ENCODE measurements at regions not wholly inside any gene's neighbourhood (a gene's known extent, or its start where the extent isn't known, plus 50 kb on each side); places are given as distances from the start of the nearest gene placed in this dataset.
A peak's percentile ranks its signal among the peaks of the same experiment; 100 is the strongest.

DNA sequence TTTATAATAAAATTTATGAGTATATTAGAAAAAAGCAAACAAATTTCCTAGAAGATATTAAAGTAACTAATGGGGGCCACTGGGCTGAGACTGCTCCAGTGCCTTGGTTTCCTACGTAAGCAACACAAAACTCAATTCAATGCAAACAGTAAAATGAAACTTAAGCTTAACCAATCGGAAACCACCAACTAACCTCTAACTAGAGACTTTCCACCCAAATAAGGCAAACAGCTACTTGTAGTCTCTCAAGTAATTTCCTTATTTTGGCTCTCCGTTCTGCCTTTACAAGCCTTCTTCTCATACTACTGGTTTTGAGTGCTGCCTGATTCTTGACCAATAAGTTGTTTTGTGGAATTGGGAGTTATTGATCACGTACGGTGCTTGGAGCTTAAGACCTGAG, 167.3 kb upstream of the VEGFC start:
- H3K4me3 Mint-ChIP-seq = no peak overlapping the region
- H3K27ac ChIP-seq (ENCODE audit: low read depth, low read length) = no peak overlapping the region
- CTCF ChIA-PET (ENCODE audit: partially characterized antibody) = no interaction called here

GRCh38 chr4:176963121-176963520, 170.4 kb upstream of the VEGFC start:
- peaks cover 0 to 2% of the 10 kb centered on the region in 2 donors for H3K27me3 Mint-ChIP-seq
- H3K4me1 Mint-ChIP-seq = no peaks in the 10 kb centered on the region
- H3K36me3 Mint-ChIP-seq = no peaks in the 10 kb centered on the region
- Histone ChIP-seq H3K4me3 (ENCODE audit: low read length in 2 of 2) (no peak overlapping the region), H3K27me3 (ENCODE audit: insufficient read depth, low read length) (no peaks in the 10 kb centered on the region), H3K36me3 (ENCODE audit: insufficient read depth, low read length) (no peaks in the 10 kb centered on the region), H3K27ac (ENCODE audit: low read depth, low read length) (no peak overlapping the region), H3K4me1 (ENCODE audit: insufficient read depth, low read length) (no peaks in the 10 kb centered on the region), H3K9me3 (ENCODE audit: control insufficient read depth in 1 of 2, low read length in 2 of 2) (no peaks in the 10 kb centered on the region)
- no peak for DNase-seq
- H3K9me3 Mint-ChIP-seq = peaks cover 0 to 6% (median 0%) of the 10 kb centered on the region in 8 donors
- CTCF ChIA-PET (ENCODE audit: partially characterized antibody) = interaction anchor here (1.5 kb wide), 1 partner anchor 84 kb away, joined by 3 read pairs; no protein-coding TSS in a partner anchor
- H3K4me3 Mint-ChIP-seq = no peak overlapping the region
- intact Hi-C loops (cut with micrococcal nuclease) = no loop called here
- POLR2A ChIA-PET (ENCODE audit: partially characterized antibody) = no interaction called here
- no peak overlapping the region for H3K27ac Mint-ChIP-seq

More for the DNA sequence above, 167.3 kb upstream of the VEGFC start:
- POLR2A ChIA-PET (ENCODE audit: partially characterized antibody) = no interaction called here
- H3K27ac Mint-ChIP-seq = no peak overlapping the region
- Histone ChIP-seq H3K9me3 (ENCODE audit: control insufficient read depth in 1 of 2, low read length in 2 of 2) (no peaks in the 10 kb centered on the region), H3K27me3 (ENCODE audit: insufficient read depth, low read length) (no peaks in the 10 kb centered on the region), H3K4me3 (ENCODE audit: low read length in 2 of 2) (no peak overlapping the region), H3K36me3 (ENCODE audit: insufficient read depth, low read length) (no peaks in the 10 kb centered on the region), H3K4me1 (ENCODE audit: insufficient read depth, low read length) (no peaks in the 10 kb centered on the region)
- no peak for DNase-seq
- H3K4me1 Mint-ChIP-seq = no peaks in the 10 kb centered on the region
- peaks cover 0 to 12% (median 7%) of the 10 kb centered on the region in 8 donors for H3K9me3 Mint-ChIP-seq
- H3K36me3 Mint-ChIP-seq = no peaks in the 10 kb centered on the region
- intact Hi-C loops (cut with micrococcal nuclease) = no loop called here
- H3K27me3 Mint-ChIP-seq = no peaks in the 10 kb centered on the region

- Mint-ChIP-seq H3K9me3 (peaks cover 0 to 6% (median 0%) of the 10 kb centered on the region in 8 donors), H3K4me3 (no peak overlapping the region), H3K27ac (no peak overlapping the region), H3K36me3 (no peaks in the 10 kb centered on the region), H3K4me1 (no peaks in the 10 kb centered on the region), H3K27me3 (peaks cover 0 to 2% of the 10 kb centered on the region in 2 donors)
- Histone ChIP-seq H3K27me3 (ENCODE audit: insufficient read depth, low read length) (no peaks in the 10 kb centered on the region), H3K36me3 (ENCODE audit: insufficient read depth, low read length) (no peaks in the 10 kb centered on the region), H3K9me3 (ENCODE audit: control insufficient read depth in 1 of 2, low read length in 2 of 2) (no peaks in the 10 kb centered on the region), H3K4me1 (ENCODE audit: insufficient read depth, low read length) (no peaks in the 10 kb centered on the region), H3K27ac (ENCODE audit: low read depth, low read length) (no peak overlapping the region), H3K4me3 (ENCODE audit: low read length in 2 of 2) (no peak overlapping the region)
- intact Hi-C loops (cut with micrococcal nuclease) = no loop called here
- DNase-seq = no peak
- CTCF ChIA-PET (ENCODE audit: partially characterized antibody) = interaction anchor here (1.5 kb wide), 1 partner anchor 83 kb away, joined by 3 read pairs; no protein-coding TSS in a partner anchor
- POLR2A ChIA-PET (ENCODE audit: partially characterized antibody) = no interaction called here
These were observed 171.5 kb upstream of the VEGFC start for GRCh38 chr4:176964116-176964691.

GRCh38 chr4:176967586-176967985, 174.9 kb upstream of the VEGFC start:
- Mint-ChIP-seq H3K27me3 (peaks cover 0 to 2% of the 10 kb centered on the region in 2 donors), H3K4me3 (no peak overlapping the region), H3K4me1 (no peaks in the 10 kb centered on the region), H3K36me3 (no peaks in the 10 kb centered on the region), H3K27ac (no peak overlapping the region), H3K9me3 (peaks cover 0 to 6% (median 0%) of the 10 kb centered on the region in 8 donors)
- Histone ChIP-seq H3K36me3 (ENCODE audit: insufficient read depth, low read length) (no peaks in the 10 kb centered on the region), H3K9me3 (ENCODE audit: control insufficient read depth in 1 of 2, low read length in 2 of 2) (no peaks in the 10 kb centered on the region), H3K4me1 (ENCODE audit: insufficient read depth, low read length) (no peaks in the 10 kb centered on the region), H3K27me3 (ENCODE audit: insufficient read depth, low read length) (no peaks in the 10 kb centered on the region), H3K4me3 (ENCODE audit: low read length in 2 of 2) (no peak overlapping the region), H3K27ac (ENCODE audit: low read depth, low read length) (no peak overlapping the region)
- DNase-seq = no peak
- CTCF ChIA-PET (ENCODE audit: partially characterized antibody) = interaction anchor here (1.5 kb wide), 1 partner anchor 13 kb away, joined by 4 read pairs; no protein-coding TSS in a partner anchor
- POLR2A ChIA-PET (ENCODE audit: partially characterized antibody) = no interaction called here
- intact Hi-C loops (cut with micrococcal nuclease) = no loop called here

DNA sequence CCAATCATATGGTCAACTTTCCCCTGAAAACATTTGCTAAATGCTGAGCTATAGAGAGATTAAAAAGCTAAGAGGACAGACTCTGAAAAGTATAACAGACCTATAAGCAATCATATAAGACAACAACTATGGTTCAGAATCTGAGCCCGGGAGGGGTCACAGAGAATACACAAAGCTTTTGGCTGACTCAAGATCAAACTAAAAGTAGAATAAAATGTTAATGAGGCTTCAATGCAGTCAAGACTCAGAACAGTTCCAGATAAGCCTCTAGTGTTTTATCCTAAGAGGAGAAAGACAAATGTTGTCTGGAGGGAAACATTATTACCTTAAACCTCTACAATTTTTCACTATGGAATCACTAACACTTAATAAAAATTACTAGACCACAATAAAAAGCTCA, 175.4 kb upstream of the VEGFC start:
- no peak overlapping the region for H3K4me3 Mint-ChIP-seq
- ChIA-PET CTCF (ENCODE audit: partially characterized antibody) (interaction anchor here (1.5 kb wide), 1 partner anchor 12 kb away, joined by 4 read pairs; no protein-coding TSS in a partner anchor), POLR2A (ENCODE audit: partially characterized antibody) (no interaction called here)
- no peaks in the 10 kb centered on the region for H3K36me3 Mint-ChIP-seq
- H3K36me3 ChIP-seq (ENCODE audit: insufficient read depth, low read length) = no peaks in the 10 kb centered on the region
- intact Hi-C loops (cut with micrococcal nuclease) = no loop called here
- no peaks in the 10 kb centered on the region for H3K27me3 ChIP-seq (ENCODE audit: insufficient read depth, low read length)
- H3K9me3 ChIP-seq (ENCODE audit: control insufficient read depth in 1 of 2, low read length in 2 of 2) = no peaks in the 10 kb centered on the region
- no peak overlapping the region for H3K4me3 ChIP-seq (ENCODE audit: low read length in 2 of 2)
- no peak overlapping the region for H3K27ac Mint-ChIP-seq
- no peaks in the 10 kb centered on the region for H3K4me1 Mint-ChIP-seq
- peaks cover 0 to 6% (median 0%) of the 10 kb centered on the region in 8 donors for H3K9me3 Mint-ChIP-seq
- no peaks in the 10 kb centered on the region for H3K4me1 ChIP-seq (ENCODE audit: insufficient read depth, low read length)
- no peak overlapping the region for H3K27ac ChIP-seq (ENCODE audit: low read depth, low read length)
- H3K27me3 Mint-ChIP-seq = peaks cover 0 to 2% of the 10 kb centered on the region in 2 donors
- DNase-seq = no peak

DNA sequence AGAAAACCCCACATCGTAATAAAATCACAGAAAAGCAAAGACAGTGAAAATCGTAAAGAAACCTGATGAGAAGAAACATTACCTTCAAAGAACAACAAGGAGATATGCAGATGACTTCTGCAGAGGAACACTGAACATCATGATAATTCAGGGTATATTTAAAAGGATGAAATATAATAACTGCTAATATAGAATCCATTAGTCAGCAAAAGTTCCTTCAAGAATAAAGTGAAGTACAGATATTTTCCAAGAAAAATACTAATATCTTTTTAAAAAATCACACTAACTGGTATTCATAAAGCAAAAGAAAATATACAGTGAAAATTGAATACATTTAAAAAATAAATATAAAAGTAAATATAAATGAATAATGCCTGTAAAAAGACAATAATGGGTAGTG, 176.3 kb upstream of the VEGFC start:
- no peak for DNase-seq
- Histone ChIP-seq H3K9me3 (ENCODE audit: control insufficient read depth in 1 of 2, low read length in 2 of 2) (no peaks in the 10 kb centered on the region), H3K27ac (ENCODE audit: low read depth, low read length) (no peak overlapping the region), H3K4me3 (ENCODE audit: low read length in 2 of 2) (no peak overlapping the region), H3K4me1 (ENCODE audit: insufficient read depth, low read length) (no peaks in the 10 kb centered on the region), H3K27me3 (ENCODE audit: insufficient read depth, low read length) (no peaks in the 10 kb centered on the region), H3K36me3 (ENCODE audit: insufficient read depth, low read length) (no peaks in the 10 kb centered on the region)
- ChIA-PET CTCF (ENCODE audit: partially characterized antibody) (no interaction called here), POLR2A (ENCODE audit: partially characterized antibody) (no interaction called here)
- Mint-ChIP-seq H3K27me3 (peaks cover 0 to 2% of the 10 kb centered on the region in 2 donors), H3K36me3 (no peaks in the 10 kb centered on the region), H3K4me1 (no peaks in the 10 kb centered on the region), H3K4me3 (no peak overlapping the region), H3K9me3 (peaks cover 0 to 6% (median 0%) of the 10 kb centered on the region in 8 donors), H3K27ac (peak overlapping the region in 1 of 7 donors; percentile 71)
- intact Hi-C loops (cut with micrococcal nuclease) = no loop called here

DNA sequence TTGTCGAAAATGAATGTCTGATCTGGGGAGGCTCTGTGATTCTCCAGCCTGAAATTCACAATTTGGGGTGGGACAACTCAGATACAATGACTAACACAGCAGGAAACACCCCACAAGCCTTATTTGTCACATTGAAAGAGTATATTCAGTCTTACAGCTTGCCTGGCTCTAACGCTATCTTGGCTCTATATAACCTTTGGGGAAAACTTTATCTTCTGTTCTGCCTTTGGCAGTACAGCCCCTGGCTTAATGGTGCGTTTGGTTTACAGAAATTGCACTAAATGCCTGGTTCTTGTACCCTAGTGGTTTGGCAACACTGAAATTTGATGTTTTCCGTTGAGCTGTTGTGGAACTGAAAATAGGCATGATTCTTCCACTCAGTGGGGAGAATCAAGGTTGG, 178.1 kb upstream of the VEGFC start:
- CTCF ChIA-PET (ENCODE audit: partially characterized antibody) = no interaction called here

More for the DNA sequence above, 178.1 kb upstream of the VEGFC start:
- Histone ChIP-seq H3K9me3 (ENCODE audit: control insufficient read depth in 1 of 2, low read length in 2 of 2) (no peaks in the 10 kb centered on the region), H3K36me3 (ENCODE audit: insufficient read depth, low read length) (no peaks in the 10 kb centered on the region), H3K4me3 (ENCODE audit: low read length in 2 of 2) (no peak overlapping the region), H3K27ac (ENCODE audit: low read depth, low read length) (no peak overlapping the region), H3K4me1 (ENCODE audit: insufficient read depth, low read length) (no peaks in the 10 kb centered on the region), H3K27me3 (ENCODE audit: insufficient read depth, low read length) (no peaks in the 10 kb centered on the region)
- H3K27me3 Mint-ChIP-seq = peaks cover 0 to 2% of the 10 kb centered on the region in 2 donors
- H3K27ac Mint-ChIP-seq = no peak overlapping the region
- no peaks in the 10 kb centered on the region for H3K4me1 Mint-ChIP-seq
- DNase-seq = no peak
- intact Hi-C loops (cut with micrococcal nuclease) = no loop called here
- no peaks in the 10 kb centered on the region for H3K36me3 Mint-ChIP-seq
- POLR2A ChIA-PET (ENCODE audit: partially characterized antibody) = no interaction called here
- no peak overlapping the region for H3K4me3 Mint-ChIP-seq
- peaks cover 0 to 1% (median 0%) of the 10 kb centered on the region in 8 donors for H3K9me3 Mint-ChIP-seq
